ENCODE measurements at regions not wholly inside any gene's neighbourhood (a gene's known extent, or its start where the extent isn't known, plus 50 kb on each side); places are given as distances from the start of the nearest gene placed in this dataset.

DNA sequence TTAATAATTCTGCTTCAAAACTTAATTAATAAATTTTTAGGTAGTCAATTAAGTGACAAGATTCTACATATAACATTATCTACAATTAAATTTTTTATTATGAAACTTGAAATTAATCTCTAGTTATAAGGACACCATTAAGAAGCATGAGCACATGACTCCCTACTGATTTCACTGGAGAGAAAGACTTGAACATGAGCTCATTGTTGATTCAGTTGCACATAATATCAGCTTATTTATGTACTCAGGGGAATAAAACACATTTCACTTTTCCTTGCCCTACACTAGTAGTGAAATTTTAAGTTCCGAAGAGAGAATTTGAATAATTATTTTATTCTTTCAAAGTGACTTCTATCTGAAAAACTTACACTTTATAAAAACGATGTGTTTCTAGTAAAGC is 370.2 kb upstream of the EPHA7 start:
- DNase-seq (ENCODE audit: low read depth, low spot score): no peak
- no peaks in the 10 kb centered on the region for H3K27me3 ChIP-seq (ENCODE audit: control insufficient read depth, insufficient read depth, low read length)
- POLR2A ChIA-PET: no interaction called here

DNA sequence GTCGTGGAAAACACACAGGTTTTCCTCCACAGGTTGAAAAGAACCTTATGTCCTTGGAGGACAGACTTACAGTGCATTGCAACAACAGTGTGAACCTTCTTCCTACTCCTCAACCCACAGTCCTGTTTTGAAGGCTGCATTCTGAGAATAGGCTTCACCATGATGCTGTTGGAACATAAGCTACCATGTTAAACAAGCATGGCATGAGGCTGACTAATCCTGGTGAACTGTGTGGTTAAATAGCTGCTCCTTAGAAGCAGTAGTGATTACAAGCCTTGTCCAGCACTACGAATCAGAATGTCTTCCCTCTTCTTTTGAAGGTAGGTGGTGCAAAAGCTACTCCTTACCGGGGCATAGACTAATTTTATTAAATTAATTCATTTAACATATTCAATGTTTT is 368.5 kb upstream of the EPHA7 start:
- TF ChIP-seq, protein P1, sequence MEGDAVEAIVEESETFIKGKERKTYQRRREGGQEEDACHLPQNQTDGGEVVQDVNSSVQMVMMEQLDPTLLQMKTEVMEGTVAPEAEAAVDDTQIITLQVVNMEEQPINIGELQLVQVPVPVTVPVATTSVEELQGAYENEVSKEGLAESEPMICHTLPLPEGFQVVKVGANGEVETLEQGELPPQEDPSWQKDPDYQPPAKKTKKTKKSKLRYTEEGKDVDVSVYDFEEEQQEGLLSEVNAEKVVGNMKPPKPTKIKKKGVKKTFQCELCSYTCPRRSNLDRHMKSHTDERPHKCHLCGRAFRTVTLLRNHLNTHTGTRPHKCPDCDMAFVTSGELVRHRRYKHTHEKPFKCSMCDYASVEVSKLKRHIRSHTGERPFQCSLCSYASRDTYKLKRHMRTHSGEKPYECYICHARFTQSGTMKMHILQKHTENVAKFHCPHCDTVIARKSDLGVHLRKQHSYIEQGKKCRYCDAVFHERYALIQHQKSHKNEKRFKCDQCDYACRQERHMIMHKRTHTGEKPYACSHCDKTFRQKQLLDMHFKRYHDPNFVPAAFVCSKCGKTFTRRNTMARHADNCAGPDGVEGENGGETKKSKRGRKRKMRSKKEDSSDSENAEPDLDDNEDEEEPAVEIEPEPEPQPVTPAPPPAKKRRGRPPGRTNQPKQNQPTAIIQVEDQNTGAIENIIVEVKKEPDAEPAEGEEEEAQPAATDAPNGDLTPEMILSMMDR (IDR thresholded peaks at IDR 0.05; ENCODE audit: low read depth, low read length): no peak
- no peak for DNase-seq (ENCODE audit: low read depth, low spot score)
- Histone ChIP-seq H3K27me3 (ENCODE audit: control insufficient read depth, insufficient read depth, low read length) (no peaks in the 10 kb centered on the region), H3K9me3 (ENCODE audit: control insufficient read depth, insufficient read depth, low read length) (peaks cover 3% of the 10 kb centered on the region; the same call in 1 of the 2 replicates), H3K4me3 (ENCODE audit: low read depth, low read length) (no peak overlapping the region), H3K27ac (ENCODE audit: low read depth, low read length) (no peak overlapping the region)
- ChIA-PET POLR2A (no interaction called here), CTCF (no interaction called here)

More for the DNA sequence above, 370.2 kb upstream of the EPHA7 start:
- Histone ChIP-seq H3K27ac (ENCODE audit: low read depth, low read length) (no peak overlapping the region), H3K4me3 (ENCODE audit: low read depth, low read length) (no peak overlapping the region), H3K9me3 (ENCODE audit: control insufficient read depth, insufficient read depth, low read length) (peaks cover 3% of the 10 kb centered on the region; the same call in 1 of the 2 replicates)
- CTCF ChIA-PET: no interaction called here
- TF ChIP-seq, protein P1 (IDR thresholded peaks at IDR 0.05; ENCODE audit: low read depth, low read length): no peak

DNA sequence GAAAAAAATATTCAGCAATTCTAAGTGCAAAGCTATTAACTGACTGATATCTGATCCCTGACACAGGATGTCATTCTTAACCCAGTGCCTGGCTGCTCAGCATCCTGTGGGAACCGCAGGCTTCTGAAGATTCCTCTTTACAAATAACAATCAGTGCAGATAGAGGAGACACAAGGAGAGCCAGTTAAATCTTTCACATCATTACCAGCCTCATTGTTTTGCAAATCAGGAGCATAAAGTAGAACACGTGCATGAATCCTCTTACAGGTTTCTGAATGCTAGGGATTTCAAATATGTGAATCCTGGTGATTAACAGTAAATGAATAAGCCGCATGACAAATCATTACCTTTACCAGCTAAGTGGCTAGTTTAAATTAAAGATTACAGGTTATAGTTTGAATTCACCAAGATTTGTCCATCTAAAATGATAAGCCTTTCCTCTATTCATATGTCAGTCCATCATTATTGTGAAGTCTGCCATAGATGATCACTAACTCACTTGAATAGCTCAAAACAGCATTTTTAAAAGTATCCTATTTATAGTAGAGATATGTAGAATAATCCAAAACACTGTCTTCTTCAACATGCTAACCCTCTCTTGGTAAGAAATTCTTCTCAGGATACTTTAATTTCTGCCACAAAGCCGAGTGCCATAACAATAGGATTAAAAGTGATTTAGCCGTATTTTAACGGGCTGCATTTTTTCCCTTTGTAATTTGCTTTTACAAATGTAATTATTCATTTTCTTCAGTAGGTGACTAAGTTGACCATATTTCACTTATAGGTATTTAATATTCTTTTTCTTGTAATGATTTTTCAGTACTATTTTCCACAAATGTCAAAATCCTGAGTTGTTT is 367.3 kb upstream of the EPHA7 start:
- ChIA-PET CTCF (no interaction called here), POLR2A (no interaction called here)
- Histone ChIP-seq H3K4me3 (ENCODE audit: low read depth, low read length) (no peak overlapping the region), H3K9me3 (ENCODE audit: control insufficient read depth, insufficient read depth, low read length) (peaks cover 3% of the 10 kb centered on the region; the same call in 1 of the 2 replicates), H3K27ac (ENCODE audit: low read depth, low read length) (no peak overlapping the region), H3K27me3 (ENCODE audit: control insufficient read depth, insufficient read depth, low read length) (no peaks in the 10 kb centered on the region)
- TF ChIP-seq, protein P1 (IDR thresholded peaks at IDR 0.05; ENCODE audit: low read depth, low read length): no peak
- no peak for DNase-seq (ENCODE audit: low read depth, low spot score)

DNA sequence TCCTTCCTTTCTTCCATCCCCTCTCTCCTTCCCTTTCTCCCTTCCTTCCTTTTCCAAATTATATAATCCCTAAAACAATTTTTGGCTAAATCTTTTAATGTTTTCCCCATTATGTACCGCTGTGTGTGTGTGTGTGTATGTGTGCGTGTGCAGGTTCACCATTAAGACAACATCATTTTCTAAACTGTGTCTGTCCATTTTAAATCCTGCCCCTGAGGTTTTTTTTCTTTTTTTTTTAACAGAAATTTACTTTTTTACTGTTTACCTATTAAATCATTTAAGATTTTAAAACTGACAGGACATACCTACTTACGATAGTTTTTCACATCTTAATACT is 366.3 kb upstream of the EPHA7 start:
- no peak for DNase-seq (ENCODE audit: low read depth, low spot score)
- Histone ChIP-seq H3K9me3 (ENCODE audit: control insufficient read depth, insufficient read depth, low read length) (peaks cover 3% of the 10 kb centered on the region; the same call in 1 of the 2 replicates), H3K27me3 (ENCODE audit: control insufficient read depth, insufficient read depth, low read length) (no peaks in the 10 kb centered on the region), H3K27ac (ENCODE audit: low read depth, low read length) (no peak overlapping the region), H3K4me3 (ENCODE audit: low read depth, low read length) (no peak overlapping the region)
- ChIA-PET POLR2A (no interaction called here), CTCF (no interaction called here)
- TF ChIP-seq, protein P1 (IDR thresholded peaks at IDR 0.05; ENCODE audit: low read depth, low read length): no peak

DNA sequence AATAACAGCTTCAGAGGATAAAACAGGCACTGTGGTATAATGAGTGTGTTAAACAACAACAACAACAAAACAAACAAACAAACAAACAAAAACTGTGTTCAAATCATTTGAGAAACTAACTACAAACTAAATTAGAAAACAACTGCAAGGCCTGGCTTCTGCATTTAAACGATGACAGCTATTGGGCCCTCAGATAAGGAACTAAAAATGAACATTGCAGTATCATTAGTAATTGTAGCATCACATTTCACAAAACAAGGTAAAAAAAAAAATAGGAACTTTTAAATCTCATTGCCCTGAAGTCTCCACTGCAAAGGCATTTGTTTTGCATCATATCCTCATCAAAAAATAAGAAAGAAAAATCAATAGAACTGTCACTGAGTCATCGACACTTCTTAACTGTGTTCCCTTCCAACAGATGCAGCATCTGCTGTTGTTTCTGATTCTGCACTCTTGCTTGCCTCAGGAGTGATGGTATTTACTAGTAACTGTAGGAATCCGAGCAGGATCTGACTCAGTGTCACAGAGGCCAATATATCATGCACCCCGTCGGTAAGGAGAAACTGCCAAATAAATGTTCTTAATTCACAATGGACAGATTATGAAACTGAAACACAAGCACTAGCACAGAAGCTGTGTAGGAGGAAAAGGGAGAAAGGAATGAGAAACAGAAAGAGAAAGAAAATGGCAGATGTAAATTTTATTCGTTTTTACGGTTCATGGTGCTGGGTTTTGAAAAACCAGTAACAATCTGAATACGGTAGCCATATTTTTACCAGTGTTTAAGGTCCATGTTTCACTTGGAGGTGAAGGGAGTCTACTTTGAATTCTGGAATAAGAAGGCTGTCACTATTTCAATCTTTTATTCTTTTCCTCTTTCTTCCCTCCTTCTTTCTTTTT is 365.7 kb upstream of the EPHA7 start:
- DNase-seq (ENCODE audit: low read depth, low spot score): no peak
- ChIA-PET CTCF (no interaction called here), POLR2A (no interaction called here)
- H3K27me3 ChIP-seq (ENCODE audit: control insufficient read depth, insufficient read depth, low read length): no peaks in the 10 kb centered on the region
- H3K27ac ChIP-seq (ENCODE audit: low read depth, low read length): no peak overlapping the region
- no peak overlapping the region for H3K4me3 ChIP-seq (ENCODE audit: low read depth, low read length)
- TF ChIP-seq, protein P1 (IDR thresholded peaks at IDR 0.05; ENCODE audit: low read depth, low read length): no peak
- H3K9me3 ChIP-seq (ENCODE audit: control insufficient read depth, insufficient read depth, low read length): peaks cover 3% of the 10 kb centered on the region; the same call in 1 of the 2 replicates
